ENCODE measurements at regions not wholly inside any gene's neighbourhood (a gene's known extent, or its start where the extent isn't known, plus 50 kb on each side); places are given as distances from the start of the nearest gene placed in this dataset.

DNA sequence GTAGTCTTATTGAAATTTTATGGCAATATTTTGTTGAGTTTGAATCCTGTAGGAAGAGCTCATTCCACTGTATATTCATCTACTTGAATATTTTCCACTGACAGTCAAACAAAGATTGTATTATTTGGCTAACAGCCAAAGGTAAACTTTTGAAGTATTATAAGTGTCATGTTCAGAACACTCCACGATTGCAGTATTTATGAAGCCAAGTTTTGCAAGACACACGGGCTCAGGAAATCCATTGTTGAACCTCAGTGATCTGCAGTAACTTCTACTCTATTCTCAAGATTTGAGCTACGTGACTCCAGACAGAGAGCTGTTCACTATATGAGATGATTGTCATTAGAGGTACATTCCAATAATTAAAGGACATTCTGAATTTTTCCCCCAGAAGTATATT is 302.7 kb upstream of the ADGRL3 start:
- H3K4me3 ChIP-seq (ENCODE audit: low read depth, low read length, poor library complexity, severe bottlenecking), result no peak overlapping the region
- POLR2A ChIA-PET (ENCODE audit: low non-redundant PET), result no interaction called here
- H3K27me3 ChIP-seq (replicated peaks; ENCODE audit: insufficient read depth, low read depth, low read length, poor library complexity), result no peaks in the 10 kb centered on the region
- no TSS peak for BruUV-seq (replicated peaks)
- TF ChIP-seq EZH2 (IDR thresholded peaks at IDR 0.05; ENCODE audit: borderline replicate concordance, low read depth, low read length, poor library complexity, severe bottlenecking), result no peak
- TF ChIP-seq, protein P1, sequence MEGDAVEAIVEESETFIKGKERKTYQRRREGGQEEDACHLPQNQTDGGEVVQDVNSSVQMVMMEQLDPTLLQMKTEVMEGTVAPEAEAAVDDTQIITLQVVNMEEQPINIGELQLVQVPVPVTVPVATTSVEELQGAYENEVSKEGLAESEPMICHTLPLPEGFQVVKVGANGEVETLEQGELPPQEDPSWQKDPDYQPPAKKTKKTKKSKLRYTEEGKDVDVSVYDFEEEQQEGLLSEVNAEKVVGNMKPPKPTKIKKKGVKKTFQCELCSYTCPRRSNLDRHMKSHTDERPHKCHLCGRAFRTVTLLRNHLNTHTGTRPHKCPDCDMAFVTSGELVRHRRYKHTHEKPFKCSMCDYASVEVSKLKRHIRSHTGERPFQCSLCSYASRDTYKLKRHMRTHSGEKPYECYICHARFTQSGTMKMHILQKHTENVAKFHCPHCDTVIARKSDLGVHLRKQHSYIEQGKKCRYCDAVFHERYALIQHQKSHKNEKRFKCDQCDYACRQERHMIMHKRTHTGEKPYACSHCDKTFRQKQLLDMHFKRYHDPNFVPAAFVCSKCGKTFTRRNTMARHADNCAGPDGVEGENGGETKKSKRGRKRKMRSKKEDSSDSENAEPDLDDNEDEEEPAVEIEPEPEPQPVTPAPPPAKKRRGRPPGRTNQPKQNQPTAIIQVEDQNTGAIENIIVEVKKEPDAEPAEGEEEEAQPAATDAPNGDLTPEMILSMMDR (conservative IDR thresholded peaks at IDR 0.05; ENCODE audit: low read depth, low read length), result no peak
- intact Hi-C loops (cut with micrococcal nuclease; ENCODE audit: unreplicated experiment), result no loop called here
- H3K9me3 ChIP-seq (ENCODE audit: low read depth, low read length, poor library complexity, severe bottlenecking), result no peaks in the 10 kb centered on the region
- CTCF ChIA-PET, result no interaction called here
- DNase-seq (ENCODE audit: low spot score), result no peak
- no peaks in the 10 kb centered on the region for H3K36me3 ChIP-seq (ENCODE audit: insufficient read depth, low read length, poor library complexity, severe bottlenecking)
- no peaks in the 10 kb centered on the region for H3K4me1 ChIP-seq (ENCODE audit: insufficient read depth, low read length, poor library complexity, severe bottlenecking)
- no peak overlapping the region for H3K27ac ChIP-seq (ENCODE audit: low read depth, low read length, poor library complexity, severe bottlenecking)

DNA sequence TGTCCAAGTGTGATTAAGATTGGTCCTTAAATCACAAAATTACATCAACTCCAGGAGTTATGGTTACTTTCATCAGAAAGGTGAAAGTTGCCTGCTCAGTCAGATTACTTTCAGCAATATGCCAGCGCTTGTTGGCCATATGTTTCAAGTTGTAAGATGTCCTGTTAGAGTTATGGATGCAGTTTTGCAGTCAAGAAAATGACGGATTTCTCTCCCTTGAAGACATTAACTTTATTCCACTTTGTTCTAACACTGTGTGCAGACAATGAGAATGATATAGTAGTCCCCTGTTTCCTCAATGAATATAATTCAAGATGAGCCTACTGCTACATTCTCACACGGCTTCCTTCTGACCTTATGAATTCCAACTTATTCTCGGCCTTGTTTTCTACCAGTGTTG is 295.0 kb upstream of the ADGRL3 start:
- intact Hi-C loops (cut with micrococcal nuclease; ENCODE audit: unreplicated experiment), result no loop called here
- ChIA-PET POLR2A (ENCODE audit: low non-redundant PET) (no interaction called here), CTCF (no interaction called here)
- no TSS peak for BruUV-seq (replicated peaks)
- Histone ChIP-seq H3K4me1 (ENCODE audit: insufficient read depth, low read length, poor library complexity, severe bottlenecking) (no peaks in the 10 kb centered on the region), H3K9me3 (ENCODE audit: low read depth, low read length, poor library complexity, severe bottlenecking) (no peaks in the 10 kb centered on the region), H3K4me3 (ENCODE audit: low read depth, low read length, poor library complexity, severe bottlenecking) (no peak overlapping the region), H3K36me3 (ENCODE audit: insufficient read depth, low read length, poor library complexity, severe bottlenecking) (no peaks in the 10 kb centered on the region), H3K27ac (ENCODE audit: low read depth, low read length, poor library complexity, severe bottlenecking) (no peak overlapping the region), H3K27me3 (replicated peaks; ENCODE audit: insufficient read depth, low read depth, low read length, poor library complexity) (no peaks in the 10 kb centered on the region)
- no peak for TF ChIP-seq EZH2 (IDR thresholded peaks at IDR 0.05; ENCODE audit: borderline replicate concordance, low read depth, low read length, poor library complexity, severe bottlenecking)
- TF ChIP-seq, protein P1 (conservative IDR thresholded peaks at IDR 0.05; ENCODE audit: low read depth, low read length), result no peak
- DNase-seq (ENCODE audit: low spot score), result no peak

DNA sequence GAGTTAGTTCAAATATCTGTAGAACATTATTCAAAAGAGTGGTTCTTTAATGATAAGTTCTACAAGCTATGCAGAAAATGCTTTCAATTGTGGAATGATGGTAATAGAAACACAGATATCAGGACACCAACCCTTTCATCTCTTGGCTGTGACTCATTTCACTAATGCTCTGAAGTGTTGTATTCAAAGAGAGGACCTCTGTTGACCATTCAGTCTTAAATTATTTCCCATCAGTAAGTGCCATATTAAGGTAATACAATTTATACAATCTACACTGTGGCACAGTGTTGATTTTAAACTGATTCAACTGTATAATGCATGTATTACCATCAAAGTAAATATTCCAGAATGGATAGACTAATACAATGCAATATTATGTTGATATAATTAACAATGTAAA is 289.0 kb upstream of the ADGRL3 start:
- DNase-seq (ENCODE audit: low spot score), result no peak

More for the DNA sequence above, 289.0 kb upstream of the ADGRL3 start:
- Histone ChIP-seq H3K27ac (ENCODE audit: low read depth, low read length, poor library complexity, severe bottlenecking) (no peak overlapping the region), H3K4me3 (ENCODE audit: low read depth, low read length, poor library complexity, severe bottlenecking) (no peak overlapping the region), H3K4me1 (ENCODE audit: insufficient read depth, low read length, poor library complexity, severe bottlenecking) (no peaks in the 10 kb centered on the region), H3K36me3 (ENCODE audit: insufficient read depth, low read length, poor library complexity, severe bottlenecking) (no peaks in the 10 kb centered on the region), H3K27me3 (replicated peaks; ENCODE audit: insufficient read depth, low read depth, low read length, poor library complexity) (no peaks in the 10 kb centered on the region), H3K9me3 (ENCODE audit: low read depth, low read length, poor library complexity, severe bottlenecking) (peaks cover 5% of the 10 kb centered on the region)
- no TSS peak for BruUV-seq (replicated peaks)
- ChIA-PET CTCF (no interaction called here), POLR2A (ENCODE audit: low non-redundant PET) (no interaction called here)
- intact Hi-C loops (cut with micrococcal nuclease; ENCODE audit: unreplicated experiment), result no loop called here
- TF ChIP-seq EZH2 (IDR thresholded peaks at IDR 0.05; ENCODE audit: borderline replicate concordance, low read depth, low read length, poor library complexity, severe bottlenecking), result no peak
- TF ChIP-seq, protein P1 (conservative IDR thresholded peaks at IDR 0.05; ENCODE audit: low read depth, low read length), result no peak
